Aorta (tissue), 5 donors: ENCODE measurements at regions not wholly inside any gene's neighbourhood (a gene's known extent, or its start where the extent isn't known, plus 50 kb on each side); places are given as distances from the start of the nearest gene placed in this dataset.
"Not testable (repeated sequence)": the region's sequence is repeated elsewhere in the genome, so short reads cannot be mapped to it uniquely, and the experiment has no call there.

Source experiments
- ATAC-seq: fragments of 200-7000 bp; cut with Tn5 transposase; one replicate; pipeline ENCODE4 v1.9.1; 2022; ENCODE audit warnings: moderate library complexity; ENCODE audit not compliant: low FRiP score
- DNase-seq, 2 donors: peaks; one replicate each; pipeline ENCODE4 v3.0.0-alpha.2; 2020
- H3K27ac ChIP-seq, 2 donors: one replicate each; pipeline ENCODE4 v1.5.1; 2013; ENCODE audit warnings: low read length in 2 of 2, mild to moderate bottlenecking in 2 of 2, moderate library complexity in 2 of 2, control low read depth in 1 of 2, inconsistent platforms in 1 of 2, low read depth in 1 of 2
- H3K27me3 ChIP-seq, 2 donors: one replicate each; pipeline ENCODE4 v1.6.1; 2013; ENCODE audit warnings: control low read depth in 1 of 2, low read length in 1 of 2, mild to moderate bottlenecking in 1 of 2, moderate library complexity in 1 of 2; ENCODE audit not compliant: insufficient read depth in 2 of 2, control insufficient read depth in 1 of 2
- H3K36me3 ChIP-seq, 2 donors: one replicate each; pipeline ENCODE4 v1.6.1; 2013; ENCODE audit warnings: control low read depth in 1 of 2, low read length in 1 of 2, mild to moderate bottlenecking in 1 of 2; ENCODE audit not compliant: insufficient read depth in 2 of 2, control insufficient read depth in 1 of 2
- H3K4me1 ChIP-seq, 2 donors: one replicate each; pipeline ENCODE4 v1.6.1; 2013; ENCODE audit warnings: low read length in 2 of 2, control low read depth in 1 of 2, mild to moderate bottlenecking in 1 of 2, moderate library complexity in 1 of 2; ENCODE audit not compliant: insufficient read depth in 2 of 2, control insufficient read depth in 1 of 2
- H3K4me3 ChIP-seq, 2 donors: one replicate each; pipeline ENCODE4 v1.5.1; 2013; ENCODE audit warnings: low read length in 2 of 2, control low read depth in 1 of 2, mild to moderate bottlenecking in 1 of 2
- H3K9me3 ChIP-seq: one replicate; pipeline ENCODE4 v1.6.1; 2013; ENCODE audit warnings: mild to moderate bottlenecking, low read length; ENCODE audit not compliant: control insufficient read depth
- WGBS, 2 donors: extraction: QIAGEN DNeasy Blood & Tissue Kit; methylation state at CpG; one replicate each; pipeline ENCODE4 v1.1.7; 2013; 5-methylcytosine and 5-hydroxymethylcytosine counted together
- intact Hi-C, 2 donors: fragments of 100-400 bp; cut with DNase I; formaldehyde crosslinking; loops; one replicate each; pipeline versions ENCODE4 v1.14.2 to v1.15.0; 2022
- donor health status: healthy with polysubstance abuse.
- donor health status: Bipolar disorder and iron deficiency.
- donor health status: DM: no; HTN: no; CAD: no.
- donor health status: DM: no; HTN: no; CAD: no.
- donor health status: DM: yes; HTN: yes; CAD: no.

DNA sequence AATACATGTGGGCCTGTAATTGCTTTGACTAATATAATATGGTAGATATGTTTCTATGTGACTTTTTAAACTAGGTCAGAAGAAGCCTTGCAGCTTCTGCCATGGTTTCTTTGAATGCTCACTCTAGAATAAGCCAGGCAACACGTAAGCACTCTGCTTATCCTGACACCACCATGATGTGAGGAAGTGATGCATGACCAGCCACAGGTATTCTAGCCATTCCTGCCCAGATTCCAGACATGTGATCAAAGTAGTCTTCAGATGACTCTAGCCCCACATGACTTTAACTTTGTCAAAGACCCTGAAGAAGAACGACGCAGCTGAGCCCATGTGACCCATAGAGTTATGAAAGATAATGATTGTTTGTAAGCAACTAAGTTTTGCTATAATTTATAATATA is 276.1 kb upstream of the NCAM1 start:
- intact Hi-C loops = no loop called here
- WGBS, 2 donors = 47 to 75% methylated on average over 3 of the region's 3 CpGs
- no peaks in the 10 kb centered on the region for H3K4me1 ChIP-seq
- no peak overlapping the region for H3K27ac ChIP-seq
- H3K36me3 ChIP-seq = no peaks in the 10 kb centered on the region
- no peak for ATAC-seq
- H3K9me3 ChIP-seq = no peaks in the 10 kb centered on the region
- no peak for DNase-seq
- H3K27me3 ChIP-seq = no peaks in the 10 kb centered on the region
- H3K4me3 ChIP-seq = no peak overlapping the region

DNA sequence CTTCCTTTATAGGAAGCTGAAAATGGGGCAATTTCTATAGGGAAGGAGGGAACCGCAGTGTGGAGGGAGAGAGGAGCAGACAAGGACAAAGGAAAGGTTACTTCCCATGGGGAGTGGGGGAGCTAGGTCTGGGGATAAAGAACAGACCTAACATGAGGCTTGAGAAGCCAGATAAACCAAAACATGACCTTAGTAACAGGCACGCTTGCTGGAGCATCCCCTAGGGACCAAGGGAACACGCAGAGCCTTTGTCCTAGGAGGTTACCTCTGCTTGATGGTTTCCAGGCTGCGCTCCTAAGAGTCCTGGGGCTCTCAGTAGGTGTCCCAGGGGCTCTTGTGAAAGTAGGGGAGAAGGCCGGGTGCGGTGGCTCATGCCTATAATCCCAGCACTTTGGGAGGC is 271.4 kb upstream of the NCAM1 start:
- WGBS, 2 donors = 58 to 62% methylated on average over 6 of the region's 6 CpGs
- H3K27me3 ChIP-seq = no peaks in the 10 kb centered on the region
- ATAC-seq = no peak
- no peaks in the 10 kb centered on the region for H3K36me3 ChIP-seq
- H3K4me1 ChIP-seq = no peaks in the 10 kb centered on the region
- no peak overlapping the region for H3K4me3 ChIP-seq
- intact Hi-C loops = no loop called here
- no peak overlapping the region for H3K27ac ChIP-seq
- no peak for DNase-seq
- H3K9me3 ChIP-seq = no peaks in the 10 kb centered on the region

- Histone ChIP-seq H3K4me3 (no peak overlapping the region), H3K27me3 (no peaks in the 10 kb centered on the region), H3K27ac (no peak overlapping the region), H3K36me3 (no peaks in the 10 kb centered on the region), H3K9me3 (no peaks in the 10 kb centered on the region), H3K4me1 (no peaks in the 10 kb centered on the region)
- intact Hi-C loops = no loop called here
- WGBS, 2 donors = 93 to 100% methylated on average over 2 of the region's 2 CpGs
- ATAC-seq (no peak), DNase-seq (no peak)
Measured at GRCh38 chr11:112693781-112694180, 267.4 kb upstream of the NCAM1 start.

GRCh38 chr11:112694245-112694644 is 267.0 kb upstream of the NCAM1 start:
- intact Hi-C loops = no loop called here
- H3K9me3 ChIP-seq = no peaks in the 10 kb centered on the region
- H3K4me1 ChIP-seq = no peaks in the 10 kb centered on the region
- WGBS, 2 donors = 91 to 100% methylated on average over 1 of the region's 1 CpG
- H3K36me3 ChIP-seq = no peaks in the 10 kb centered on the region
- H3K27ac ChIP-seq = no peak overlapping the region
- no peak overlapping the region for H3K4me3 ChIP-seq
- H3K27me3 ChIP-seq = no peaks in the 10 kb centered on the region
- ATAC-seq (no peak), DNase-seq (no peak)

DNA sequence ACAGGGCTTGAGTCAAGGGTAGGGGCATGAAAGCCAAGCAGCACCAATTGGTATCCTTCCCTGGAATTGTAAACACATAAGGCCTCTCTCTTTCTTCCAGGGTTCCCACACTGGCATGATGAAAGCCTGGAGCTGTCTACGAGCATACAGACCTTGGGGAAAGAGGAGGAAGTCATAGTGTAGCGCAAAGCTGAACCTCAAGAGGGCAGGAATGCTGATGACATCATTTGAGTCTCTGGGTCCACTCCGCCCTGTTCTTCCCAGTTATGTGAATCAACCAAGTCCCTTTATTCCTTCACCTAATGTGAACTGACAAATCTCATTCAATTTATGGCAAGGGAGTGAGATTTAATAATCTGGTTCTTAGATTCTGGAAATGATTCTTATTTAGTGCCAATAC is 266.4 kb upstream of the NCAM1 start:
- no peak overlapping the region for H3K27ac ChIP-seq
- H3K4me1 ChIP-seq = no peaks in the 10 kb centered on the region
- ATAC-seq (no peak), DNase-seq (no peak)
- H3K27me3 ChIP-seq = no peaks in the 10 kb centered on the region
- intact Hi-C loops = no loop called here
- no peaks in the 10 kb centered on the region for H3K9me3 ChIP-seq
- H3K36me3 ChIP-seq = no peaks in the 10 kb centered on the region
- H3K4me3 ChIP-seq = no peak overlapping the region
- 91 to 93% methylated on average over 3 of the region's 3 CpGs for WGBS, 2 donors

- Histone ChIP-seq H3K27me3 (no peaks in the 10 kb centered on the region), H3K4me3 (no peak overlapping the region), H3K36me3 (no peaks in the 10 kb centered on the region), H3K27ac (no peak overlapping the region), H3K9me3 (no peaks in the 10 kb centered on the region), H3K4me1 (no peaks in the 10 kb centered on the region)
- intact Hi-C loops = no loop called here
- WGBS, 2 donors = 14 to 15% methylated on average over 10 of the region's 10 CpGs
- no peak for DNase-seq
- ATAC-seq = no peak
Measured at GRCh38 chr11:112697391-112698178, 263.6 kb upstream of the NCAM1 start.

- H3K27ac ChIP-seq = no peak overlapping the region
- no peak overlapping the region for H3K4me3 ChIP-seq
- intact Hi-C loops = no loop called here
- no peak for ATAC-seq
- no peaks in the 10 kb centered on the region for H3K36me3 ChIP-seq
- H3K9me3 ChIP-seq = peaks cover 2% of the 10 kb centered on the region
- 86 to 87% methylated on average over 2 of the region's 2 CpGs for WGBS, 2 donors
- H3K27me3 ChIP-seq = no peaks in the 10 kb centered on the region
- DNase-seq = no peak
- no peaks in the 10 kb centered on the region for H3K4me1 ChIP-seq
Measured at GRCh38 chr11:112705148-112705547, 256.1 kb upstream of the NCAM1 start.

- peaks cover 2% of the 10 kb centered on the region for H3K9me3 ChIP-seq
Measured at GRCh38 chr11:112706863-112707262, 254.4 kb upstream of the NCAM1 start.

GRCh38 chr11:112714340-112714739 is 246.9 kb upstream of the NCAM1 start:
- intact Hi-C loops, H3K27ac ChIP-seq, H3K4me3 ChIP-seq, ATAC-seq, H3K9me3 ChIP-seq, DNase-seq, H3K4me1 ChIP-seq, H3K27me3 ChIP-seq, H3K36me3 ChIP-seq: not testable (repeated sequence)
- 90 to 93% methylated on average over 4 of the region's 4 CpGs for WGBS, 2 donors

More at GRCh38 chr11:112706863-112707262, 254.4 kb upstream of the NCAM1 start:
- no peaks in the 10 kb centered on the region for H3K4me1 ChIP-seq
- H3K36me3 ChIP-seq = no peaks in the 10 kb centered on the region
- no peak for ATAC-seq
- intact Hi-C loops = no loop called here
- H3K4me3 ChIP-seq = no peak overlapping the region
- DNase-seq = no peak
- 99 to 100% methylated on average over 1 of the region's 1 CpG for WGBS, 2 donors
- no peak overlapping the region for H3K27ac ChIP-seq
- no peaks in the 10 kb centered on the region for H3K27me3 ChIP-seq
